HepG2 (cell line): ENCODE measurements at regions not wholly inside any gene's neighbourhood (a gene's known extent, or its start where the extent isn't known, plus 50 kb on each side); places are given as distances from the start of the nearest gene placed in this dataset.

Experiments
- ADNP ChIP-seq: sonication (generic); formaldehyde crosslinking; IDR thresholded peaks from 2 replicates; pipeline ENCODE4 v1.4.0; 2020; ENCODE audit warnings: missing genetic modification reagents
- EP300 ChIP-seq, 3 experiments: sonication (generic) in 1 of 3; formaldehyde crosslinking in 1 of 3; IDR thresholded peaks; 2 replicates each; pipeline versions ENCODE4 v1.5.1 to v1.6.1; 2011 to 2020; ENCODE audit warnings: low read depth in 2 of 3, low read length in 2 of 3, borderline replicate concordance in 1 of 3, improper control_type of control experiment in 1 of 3, mild to moderate bottlenecking in 1 of 3, missing genetic modification reagents in 1 of 3, moderate library complexity in 1 of 3
- FOXK1 ChIP-seq: sonication (generic); formaldehyde crosslinking; IDR thresholded peaks from 2 replicates; pipeline ENCODE4 v1.4.0; 2020; ENCODE audit warnings: low read depth, missing genetic modification reagents, borderline replicate concordance
- GABPA ChIP-seq, 2 experiments: IDR thresholded peaks; 2 replicates each; pipeline ENCODE4 v1.6.1; 2011 to 2016; ENCODE audit warnings: low read depth in 2 of 2, low read length in 1 of 2, missing biosample characterization in 1 of 2, missing genetic modification characterization in 1 of 2
- HMG20A ChIP-seq: IDR thresholded peaks from 2 replicates; pipeline ENCODE4 v1.6.1; 2016; ENCODE audit warnings: borderline replicate concordance
- HMGA1 ChIP-seq: sonication (generic); formaldehyde crosslinking; conservative IDR thresholded peaks from 2 replicates; pipeline ENCODE4 v1.4.0; 2020; ENCODE audit warnings: missing genetic modification reagents
- MTF2 ChIP-seq: sonication (generic); formaldehyde crosslinking; IDR thresholded peaks from 2 replicates; pipeline ENCODE4 v1.5.0; 2020; ENCODE audit warnings: missing genetic modification reagents, borderline replicate concordance
- SOX13 ChIP-seq, 3 experiments: fragments of 450-650 bp in 1 of 3; sonication (generic) in 1 of 3; formaldehyde crosslinking in 1 of 3; IDR thresholded peaks in 2 of 3; conservative IDR thresholded peaks in 1 of 3; 2 replicates each; pipeline versions ENCODE4 v1.5.0 to v1.6.1; 2016 to 2020; ENCODE audit warnings: antibody characterized with exemption in 1 of 3, mild to moderate bottlenecking in 1 of 3, missing compliant biosample characterization in 1 of 3, missing genetic modification reagents in 1 of 3, moderate library complexity in 1 of 3
- SRSF1 ChIP-seq: fragments of 200-400 bp; formaldehyde crosslinking; optimal IDR thresholded peaks from 2 replicates; pipeline ENCODE3; 2017; ENCODE audit warnings: mild to moderate bottlenecking, low read depth, low read length, moderate library complexity
- ZNF841 ChIP-seq: sonication (generic); formaldehyde crosslinking; IDR thresholded peaks from 2 replicates; pipeline ENCODE4 v1.8.1; 2023; ENCODE audit warnings: missing genetic modification reagents, borderline replicate concordance
- TF ChIP-seq, protein P1 (sequence below): sonication (generic); formaldehyde crosslinking; IDR thresholded peaks from 2 replicates; pipeline ENCODE4 v1.4.0; 2020; ENCODE audit warnings: missing genetic modification reagents
- TF ChIP-seq, protein P2 (sequence below): sonication (generic); formaldehyde crosslinking; IDR thresholded peaks from 2 replicates; pipeline ENCODE4 v1.4.0; 2020; ENCODE audit warnings: mild to moderate bottlenecking, missing genetic modification reagents, borderline replicate concordance
- TF ChIP-seq, protein P3 (sequence below): sonication (generic); formaldehyde crosslinking; IDR thresholded peaks from 2 replicates; pipeline ENCODE4 v1.5.1; 2020; ENCODE audit warnings: mild to moderate bottlenecking, missing genetic modification reagents
- TF ChIP-seq, protein P4 (sequence below): sonication (generic); formaldehyde crosslinking; IDR thresholded peaks from 2 replicates; pipeline ENCODE4 v1.8.0; 2022; ENCODE audit warnings: missing genetic modification reagents, mild to moderate bottlenecking, inconsistent platforms, borderline replicate concordance
- TF ChIP-seq, protein P5 (sequence below): IDR thresholded peaks from 2 replicates; pipeline ENCODE4 v1.6.1; 2016; ENCODE audit warnings: mild to moderate bottlenecking, missing biosample characterization, missing genetic modification reagents

DNA sequence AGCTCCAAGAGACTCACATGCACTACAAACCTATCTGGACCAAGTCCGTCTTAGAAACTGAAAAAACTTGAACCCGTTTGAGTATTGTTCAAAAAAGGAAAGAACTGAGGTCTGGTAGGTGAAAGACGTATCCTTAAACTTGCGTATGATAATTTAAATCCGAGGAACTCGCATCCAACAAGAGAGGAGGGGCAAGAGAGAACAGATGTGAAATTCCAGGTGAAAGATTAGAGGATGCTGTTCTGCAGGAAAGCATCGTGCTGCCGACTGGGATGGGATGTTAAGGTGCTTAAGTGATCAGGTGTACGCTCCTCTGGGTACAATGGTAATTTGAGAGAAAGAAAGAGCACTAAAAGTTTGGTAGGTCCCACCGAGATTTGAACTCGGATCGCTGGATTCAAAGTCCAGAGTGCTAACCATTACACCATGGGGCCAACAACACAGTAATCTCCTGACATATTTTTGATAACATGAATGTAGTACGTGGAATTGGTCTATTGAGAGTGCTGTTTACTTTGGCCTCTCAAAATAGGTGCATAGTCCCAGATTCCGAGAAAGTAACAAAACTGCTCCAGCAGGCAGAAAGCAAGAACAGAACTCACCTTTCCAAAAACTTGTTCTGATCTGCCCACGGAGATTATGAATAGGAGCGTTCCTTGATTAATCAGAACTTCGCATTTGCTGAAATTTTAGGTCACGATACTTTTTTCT lies 53.5 kb upstream of the BTN3A2 start (continued):
- TF ChIP-seq EP300 (IDR thresholded peaks at IDR 0.05; ENCODE audit: low read depth in 2 of 2, low read length in 2 of 2) (0 out of 4 replicates have a peak, but pooled peaks of 1 of the 2 experiments have one; percentile 32), EP300 (CRISPR knock-in tag; IDR thresholded peaks at IDR 0.05; ENCODE audit: borderline replicate concordance) (no peak), SOX13 (IDR thresholded peaks at IDR 0.05) (0 out of 2 replicates have a peak, but pooled peaks have one; percentile 5), SOX13 (CRISPR knock-in tag; conservative IDR thresholded peaks at IDR 0.05 in 1 of 2, IDR thresholded peaks at IDR 0.05 in 1 of 2) (peak in 1 of 2 experiments; percentile 55; a peak in 1 of 4 replicates), HMG20A (CRISPR knock-in tag) (no peak), SRSF1 (no peak), HMGA1 (CRISPR knock-in tag) (no peak), ADNP (CRISPR knock-in tag) (peak; percentile 51; the same call in 1 of the 2 replicates), FOXK1 (CRISPR knock-in tag) (peak; percentile 71), GABPA (IDR thresholded peaks at IDR 0.05; ENCODE audit: low read depth, low read length) (no peak), GABPA (CRISPR knock-in tag; IDR thresholded peaks at IDR 0.05; ENCODE audit: low read depth) (no peak), ZNF841 (CRISPR knock-in tag) (0 out of 2 replicates have a peak, but pooled peaks have one; percentile 54), MTF2 (CRISPR knock-in tag) (no peak)
- TF ChIP-seq, protein P1, sequence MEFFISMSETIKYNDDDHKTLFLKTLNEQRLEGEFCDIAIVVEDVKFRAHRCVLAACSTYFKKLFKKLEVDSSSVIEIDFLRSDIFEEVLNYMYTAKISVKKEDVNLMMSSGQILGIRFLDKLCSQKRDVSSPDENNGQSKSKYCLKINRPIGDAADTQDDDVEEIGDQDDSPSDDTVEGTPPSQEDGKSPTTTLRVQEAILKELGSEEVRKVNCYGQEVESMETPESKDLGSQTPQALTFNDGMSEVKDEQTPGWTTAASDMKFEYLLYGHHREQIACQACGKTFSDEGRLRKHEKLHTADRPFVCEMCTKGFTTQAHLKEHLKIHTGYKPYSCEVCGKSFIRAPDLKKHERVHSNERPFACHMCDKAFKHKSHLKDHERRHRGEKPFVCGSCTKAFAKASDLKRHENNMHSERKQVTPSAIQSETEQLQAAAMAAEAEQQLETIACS (CRISPR knock-in tag): no peak
- TF ChIP-seq, protein P2, sequence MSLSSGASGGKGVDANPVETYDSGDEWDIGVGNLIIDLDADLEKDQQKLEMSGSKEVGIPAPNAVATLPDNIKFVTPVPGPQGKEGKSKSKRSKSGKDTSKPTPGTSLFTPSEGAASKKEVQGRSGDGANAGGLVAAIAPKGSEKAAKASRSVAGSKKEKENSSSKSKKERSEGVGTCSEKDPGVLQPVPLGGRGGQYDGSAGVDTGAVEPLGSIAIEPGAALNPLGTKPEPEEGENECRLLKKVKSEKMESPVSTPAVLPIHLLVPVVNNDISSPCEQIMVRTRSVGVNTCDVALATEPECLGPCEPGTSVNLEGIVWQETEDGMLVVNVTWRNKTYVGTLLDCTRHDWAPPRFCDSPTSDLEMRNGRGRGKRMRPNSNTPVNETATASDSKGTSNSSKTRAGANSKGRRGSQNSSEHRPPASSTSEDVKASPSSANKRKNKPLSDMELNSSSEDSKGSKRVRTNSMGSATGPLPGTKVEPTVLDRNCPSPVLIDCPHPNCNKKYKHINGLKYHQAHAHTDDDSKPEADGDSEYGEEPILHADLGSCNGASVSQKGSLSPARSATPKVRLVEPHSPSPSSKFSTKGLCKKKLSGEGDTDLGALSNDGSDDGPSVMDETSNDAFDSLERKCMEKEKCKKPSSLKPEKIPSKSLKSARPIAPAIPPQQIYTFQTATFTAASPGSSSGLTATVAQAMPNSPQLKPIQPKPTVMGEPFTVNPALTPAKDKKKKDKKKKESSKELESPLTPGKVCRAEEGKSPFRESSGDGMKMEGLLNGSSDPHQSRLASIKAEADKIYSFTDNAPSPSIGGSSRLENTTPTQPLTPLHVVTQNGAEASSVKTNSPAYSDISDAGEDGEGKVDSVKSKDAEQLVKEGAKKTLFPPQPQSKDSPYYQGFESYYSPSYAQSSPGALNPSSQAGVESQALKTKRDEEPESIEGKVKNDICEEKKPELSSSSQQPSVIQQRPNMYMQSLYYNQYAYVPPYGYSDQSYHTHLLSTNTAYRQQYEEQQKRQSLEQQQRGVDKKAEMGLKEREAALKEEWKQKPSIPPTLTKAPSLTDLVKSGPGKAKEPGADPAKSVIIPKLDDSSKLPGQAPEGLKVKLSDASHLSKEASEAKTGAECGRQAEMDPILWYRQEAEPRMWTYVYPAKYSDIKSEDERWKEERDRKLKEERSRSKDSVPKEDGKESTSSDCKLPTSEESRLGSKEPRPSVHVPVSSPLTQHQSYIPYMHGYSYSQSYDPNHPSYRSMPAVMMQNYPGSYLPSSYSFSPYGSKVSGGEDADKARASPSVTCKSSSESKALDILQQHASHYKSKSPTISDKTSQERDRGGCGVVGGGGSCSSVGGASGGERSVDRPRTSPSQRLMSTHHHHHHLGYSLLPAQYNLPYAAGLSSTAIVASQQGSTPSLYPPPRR: no peak
- TF ChIP-seq, protein P3, sequence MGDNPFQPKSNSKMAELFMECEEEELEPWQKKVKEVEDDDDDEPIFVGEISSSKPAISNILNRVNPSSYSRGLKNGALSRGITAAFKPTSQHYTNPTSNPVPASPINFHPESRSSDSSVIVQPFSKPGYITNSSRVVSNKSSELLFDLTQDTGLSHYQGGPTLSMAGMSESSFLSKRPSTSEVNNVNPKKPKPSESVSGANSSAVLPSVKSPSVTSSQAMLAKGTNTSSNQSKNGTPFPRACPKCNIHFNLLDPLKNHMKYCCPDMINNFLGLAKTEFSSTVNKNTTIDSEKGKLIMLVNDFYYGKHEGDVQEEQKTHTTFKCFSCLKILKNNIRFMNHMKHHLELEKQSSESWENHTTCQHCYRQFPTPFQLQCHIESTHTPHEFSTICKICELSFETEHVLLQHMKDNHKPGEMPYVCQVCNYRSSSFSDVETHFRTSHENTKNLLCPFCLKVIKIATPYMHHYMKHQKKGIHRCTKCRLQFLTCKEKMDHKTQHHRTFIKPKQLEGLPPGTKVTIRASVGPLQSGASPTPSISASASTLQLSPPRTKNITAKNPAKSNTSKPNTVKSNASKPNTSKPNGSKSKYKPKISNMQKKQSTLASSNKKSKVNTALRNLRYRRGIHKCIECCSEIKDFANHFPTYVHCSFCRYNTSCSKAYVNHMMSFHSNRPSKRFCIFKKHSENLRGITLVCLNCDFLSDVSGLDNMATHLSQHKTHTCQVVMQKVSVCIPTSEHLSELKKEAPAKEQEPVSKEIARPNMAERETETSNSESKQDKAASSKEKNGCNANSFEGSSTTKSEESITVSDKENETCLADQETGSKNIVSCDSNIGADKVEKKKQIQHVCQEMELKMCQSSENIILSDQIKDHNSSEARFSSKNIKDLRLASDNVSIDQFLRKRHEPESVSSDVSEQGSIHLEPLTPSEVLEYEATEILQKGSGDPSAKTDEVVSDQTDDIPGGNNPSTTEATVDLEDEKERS (CRISPR knock-in tag): peak; percentile 21; the same call in 1 of the 2 replicates
- TF ChIP-seq, protein P4, sequence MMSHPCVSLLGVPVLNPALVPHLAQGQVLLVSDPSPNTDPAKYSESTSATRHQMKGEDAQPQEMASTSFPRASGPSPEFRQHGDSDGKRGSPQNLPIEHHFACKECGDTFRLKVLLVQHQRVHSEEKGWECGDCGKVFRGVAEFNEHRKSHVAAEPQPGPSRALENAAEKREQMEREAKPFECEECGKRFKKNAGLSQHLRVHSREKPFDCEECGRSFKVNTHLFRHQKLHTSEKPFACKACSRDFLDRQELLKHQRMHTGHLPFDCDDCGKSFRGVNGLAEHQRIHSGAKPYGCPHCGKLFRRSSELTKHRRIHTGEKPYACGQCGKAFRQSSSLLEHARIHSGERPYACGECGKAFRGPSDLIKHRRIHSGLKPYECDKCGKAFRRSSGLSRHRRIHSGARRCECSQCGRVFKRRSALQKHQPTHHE (CRISPR knock-in tag): peak; percentile 42; the same call in 1 of the 2 replicates
- TF ChIP-seq, protein P5, sequence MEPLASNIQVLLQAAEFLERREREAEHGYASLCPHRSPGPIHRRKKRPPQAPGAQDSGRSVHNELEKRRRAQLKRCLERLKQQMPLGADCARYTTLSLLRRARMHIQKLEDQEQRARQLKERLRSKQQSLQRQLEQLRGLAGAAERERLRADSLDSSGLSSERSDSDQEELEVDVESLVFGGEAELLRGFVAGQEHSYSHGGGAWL (CRISPR knock-in tag): no peak
